ENCODE measurements at regions not wholly inside any gene's neighbourhood (a gene's known extent, or its start where the extent isn't known, plus 50 kb on each side); places are given as distances from the start of the nearest gene placed in this dataset.

DNA sequence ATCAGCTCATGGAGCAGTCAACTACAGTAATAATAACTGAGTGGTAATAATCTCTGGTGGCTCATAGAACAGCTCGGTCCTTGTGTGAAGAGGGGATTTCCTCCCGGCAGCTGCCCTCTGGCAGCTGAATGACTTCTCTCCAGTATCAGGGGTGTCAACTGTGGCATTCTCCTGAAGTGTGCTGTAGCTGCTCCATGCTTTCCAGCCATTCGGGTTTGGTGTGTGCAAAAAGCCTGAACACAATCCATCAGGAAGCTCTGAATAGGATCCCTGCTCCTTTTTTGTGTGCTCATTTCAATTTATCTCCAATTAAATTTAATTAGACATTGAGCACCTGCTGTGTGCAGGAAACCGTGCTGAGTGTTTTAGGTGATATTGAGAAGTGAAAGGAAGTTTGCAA is 59.8 kb upstream of the BARX1 start:
- TF ChIP-seq, protein P1, sequence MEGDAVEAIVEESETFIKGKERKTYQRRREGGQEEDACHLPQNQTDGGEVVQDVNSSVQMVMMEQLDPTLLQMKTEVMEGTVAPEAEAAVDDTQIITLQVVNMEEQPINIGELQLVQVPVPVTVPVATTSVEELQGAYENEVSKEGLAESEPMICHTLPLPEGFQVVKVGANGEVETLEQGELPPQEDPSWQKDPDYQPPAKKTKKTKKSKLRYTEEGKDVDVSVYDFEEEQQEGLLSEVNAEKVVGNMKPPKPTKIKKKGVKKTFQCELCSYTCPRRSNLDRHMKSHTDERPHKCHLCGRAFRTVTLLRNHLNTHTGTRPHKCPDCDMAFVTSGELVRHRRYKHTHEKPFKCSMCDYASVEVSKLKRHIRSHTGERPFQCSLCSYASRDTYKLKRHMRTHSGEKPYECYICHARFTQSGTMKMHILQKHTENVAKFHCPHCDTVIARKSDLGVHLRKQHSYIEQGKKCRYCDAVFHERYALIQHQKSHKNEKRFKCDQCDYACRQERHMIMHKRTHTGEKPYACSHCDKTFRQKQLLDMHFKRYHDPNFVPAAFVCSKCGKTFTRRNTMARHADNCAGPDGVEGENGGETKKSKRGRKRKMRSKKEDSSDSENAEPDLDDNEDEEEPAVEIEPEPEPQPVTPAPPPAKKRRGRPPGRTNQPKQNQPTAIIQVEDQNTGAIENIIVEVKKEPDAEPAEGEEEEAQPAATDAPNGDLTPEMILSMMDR (IDR thresholded peaks at IDR 0.05): no peak
- 0 out of 2 replicates have a peak, but pooled peaks cover 12% of the 10 kb centered on the region for H3K4me1 Mint-ChIP-seq (ENCODE audit: low read depth)
- H3K9me3 Mint-ChIP-seq: no peaks in the 10 kb centered on the region
- H3K27ac Mint-ChIP-seq: no peak overlapping the region
- H3K27me3 Mint-ChIP-seq (ENCODE audit: insufficient read depth): peaks cover 2% of the 10 kb centered on the region; the same call in 1 of the 2 replicates
- no peak overlapping the region for H3K4me3 Mint-ChIP-seq
- no peak for DNase-seq
- H3K36me3 Mint-ChIP-seq (ENCODE audit: low read depth): no peaks in the 10 kb centered on the region

DNA sequence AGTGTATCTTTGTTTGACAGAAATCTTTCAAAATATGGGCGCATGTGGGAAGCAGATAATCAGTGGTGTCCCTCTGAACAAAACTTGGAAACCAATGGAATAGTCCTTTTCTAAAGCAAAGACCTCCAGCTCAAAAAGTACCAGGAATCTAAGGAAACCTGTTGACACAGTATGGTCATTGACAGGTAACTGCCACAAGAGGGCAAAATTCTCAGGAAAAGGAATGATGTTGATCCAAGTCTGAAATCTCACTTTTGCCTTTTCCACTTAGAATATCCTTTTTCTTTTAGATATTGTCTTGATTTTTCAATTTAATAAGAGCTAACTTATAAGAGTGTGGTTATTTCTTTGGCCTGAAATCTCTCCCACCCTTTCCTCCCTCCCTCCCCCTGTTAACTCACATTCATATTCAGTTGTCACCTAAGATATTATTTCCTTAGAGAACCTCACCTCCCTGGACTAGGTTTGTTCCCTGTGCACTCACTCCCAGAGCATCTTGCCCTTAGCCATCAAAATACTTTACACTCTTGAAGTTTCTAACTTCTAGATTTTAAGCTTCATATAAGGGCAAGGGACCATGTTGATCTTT is 59.0 kb upstream of the BARX1 start:
- H3K27ac Mint-ChIP-seq: no peak overlapping the region
- 0 out of 2 replicates have a peak, but pooled peaks cover 12% of the 10 kb centered on the region for H3K4me1 Mint-ChIP-seq (ENCODE audit: low read depth)
- no peaks in the 10 kb centered on the region for H3K36me3 Mint-ChIP-seq (ENCODE audit: low read depth)
- DNase-seq: peak; percentile 32
- no peaks in the 10 kb centered on the region for H3K9me3 Mint-ChIP-seq
- H3K4me3 Mint-ChIP-seq: no peak overlapping the region
- TF ChIP-seq, protein P1 (IDR thresholded peaks at IDR 0.05): peak; percentile 85
- peaks cover 2% of the 10 kb centered on the region; the same call in 1 of the 2 replicates for H3K27me3 Mint-ChIP-seq (ENCODE audit: insufficient read depth)

DNA sequence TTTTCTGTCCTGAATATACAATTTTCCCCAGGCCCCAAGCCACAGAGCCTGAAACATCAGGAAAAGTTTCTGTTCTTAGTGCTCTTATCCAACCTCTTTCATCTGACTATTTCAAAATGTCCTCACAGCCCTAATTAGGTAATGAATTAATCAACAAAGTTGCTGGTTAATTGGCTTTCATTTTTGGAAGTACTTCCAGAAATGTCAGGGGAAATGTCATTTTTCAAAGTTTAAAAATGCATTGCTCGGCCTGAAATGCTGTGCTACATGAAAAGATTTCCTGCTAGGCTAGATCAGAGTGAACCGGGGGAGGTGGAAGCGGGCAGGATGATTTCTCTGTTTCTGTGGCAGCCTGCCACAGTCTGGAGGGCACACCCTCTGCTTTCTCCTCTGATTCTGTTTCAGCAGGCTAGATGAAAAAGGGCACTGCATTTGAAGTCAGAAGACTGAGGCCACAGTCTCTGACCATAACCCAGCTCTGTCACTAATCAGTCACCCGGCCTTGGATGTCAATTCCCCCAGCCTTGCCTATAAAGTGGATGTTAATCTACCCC is 55.9 kb upstream of the BARX1 start:
- peaks cover 14% of the 10 kb centered on the region for H3K27me3 Mint-ChIP-seq (ENCODE audit: insufficient read depth)
- no peaks in the 10 kb centered on the region for H3K9me3 Mint-ChIP-seq
- H3K36me3 Mint-ChIP-seq (ENCODE audit: low read depth): no peaks in the 10 kb centered on the region
- no peaks in the 10 kb centered on the region for H3K4me1 Mint-ChIP-seq (ENCODE audit: low read depth)
- TF ChIP-seq, protein P1 (IDR thresholded peaks at IDR 0.05): no peak
- no peak for DNase-seq
- no peak overlapping the region for H3K27ac Mint-ChIP-seq
- no peak overlapping the region for H3K4me3 Mint-ChIP-seq

DNA sequence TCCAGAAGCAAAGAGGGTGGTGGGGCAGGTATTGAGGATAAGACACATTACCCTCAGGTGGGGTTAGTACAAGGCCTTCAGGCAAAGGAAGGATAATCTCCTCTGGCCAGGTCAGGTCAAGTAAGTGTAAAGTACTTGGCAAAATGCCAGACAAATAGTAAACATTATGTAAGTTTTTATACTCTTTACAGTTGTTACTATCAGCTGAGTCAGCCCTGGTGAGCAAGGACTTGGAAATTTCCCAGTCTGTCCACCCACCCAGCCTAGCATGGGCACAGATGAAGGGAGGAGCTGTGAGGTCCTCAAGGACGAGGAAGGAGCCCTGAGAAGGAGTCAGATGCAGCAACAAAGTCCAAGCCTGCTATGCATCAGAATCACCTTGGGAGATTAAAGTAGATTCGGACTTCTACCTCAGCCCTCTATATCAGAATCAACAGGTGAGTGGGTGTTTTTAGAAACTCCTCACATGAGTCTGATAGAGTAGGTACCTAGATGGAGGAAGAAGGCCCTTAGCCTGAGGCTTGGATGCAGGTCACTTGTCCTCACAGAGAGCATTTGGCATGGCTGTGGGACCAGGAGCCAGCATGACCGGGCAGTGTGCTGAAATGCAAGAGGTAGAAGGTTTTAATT is 50.2 kb upstream of the BARX1 start:
- Mint-ChIP-seq H3K36me3 (ENCODE audit: low read depth) (no peaks in the 10 kb centered on the region), H3K27me3 (ENCODE audit: insufficient read depth) (peaks cover 19% of the 10 kb centered on the region), H3K27ac (no peak overlapping the region), H3K9me3 (no peaks in the 10 kb centered on the region), H3K4me1 (ENCODE audit: low read depth) (no peaks in the 10 kb centered on the region), H3K4me3 (no peak overlapping the region)
- DNase-seq: no peak
- TF ChIP-seq, protein P1 (IDR thresholded peaks at IDR 0.05): no peak

Measured in HFFc6 (cell line).